ENCODE measurements at regions not wholly inside any gene's neighbourhood (a gene's known extent, or its start where the extent isn't known, plus 50 kb on each side); places are given as distances from the start of the nearest gene placed in this dataset.

- ATAC-seq, result no peak
Measured at GRCh38 chr11:23202611-23203010, 342.3 kb upstream of the CCDC179 start.

DNA sequence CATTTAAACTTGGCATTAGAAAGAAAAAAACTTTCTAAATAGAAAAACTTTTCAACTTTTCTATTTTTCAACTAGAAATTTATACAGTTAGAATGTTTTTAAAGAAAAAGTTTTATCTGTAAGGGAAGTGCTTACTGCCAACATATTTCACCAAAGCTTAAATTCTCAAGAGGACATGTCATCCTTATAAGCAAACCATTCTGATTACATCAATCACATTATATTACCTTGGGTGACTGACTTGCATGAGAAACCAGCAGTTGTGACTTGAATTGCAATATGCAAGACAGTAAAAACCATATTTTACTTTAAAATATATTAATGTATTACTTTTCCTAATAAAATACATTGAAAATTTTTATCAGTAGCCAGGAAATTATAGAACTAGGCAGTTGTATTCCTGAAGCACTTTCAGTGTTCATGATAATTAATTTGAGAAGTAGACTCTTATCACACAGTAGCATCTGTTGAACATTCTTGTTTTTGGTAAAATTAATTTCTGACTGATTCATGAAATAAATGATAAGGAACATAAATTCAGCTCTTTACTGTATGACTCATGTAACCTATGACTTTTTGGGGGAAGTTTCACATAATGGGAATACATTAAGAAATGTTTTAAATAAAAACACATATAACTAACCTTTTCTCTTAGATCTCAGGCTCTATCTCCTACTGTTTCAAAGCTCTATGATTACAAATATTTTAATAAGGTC is 345.0 kb upstream of the CCDC179 start:
- TF ChIP-seq PPARA (CRISPR knock-in tag; IDR thresholded peaks at IDR 0.05; ENCODE audit: borderline replicate concordance) (no peak), ZNF8 (CRISPR knock-in tag; IDR thresholded peaks at IDR 0.05) (no peak; the same call in 1 of the 2 replicates), ZC3H10 (CRISPR knock-in tag; IDR thresholded peaks at IDR 0.05) (no peak), ZNF565 (CRISPR knock-in tag; conservative IDR thresholded peaks at IDR 0.05; ENCODE audit: low read depth) (no peak), OSR1 (CRISPR knock-in tag; IDR thresholded peaks at IDR 0.05) (no peak), ZFP3 (CRISPR knock-in tag; IDR thresholded peaks at IDR 0.05) (no peak), CREB5 (CRISPR knock-in tag; IDR thresholded peaks at IDR 0.05; ENCODE audit: low read depth) (peak; percentile 17; the same call in 1 of the 2 replicates), ISL1 (CRISPR knock-in tag; IDR thresholded peaks at IDR 0.05) (peak; percentile 91), CSRNP3 (CRISPR knock-in tag; IDR thresholded peaks at IDR 0.05) (no peak), ESRRG (CRISPR knock-in tag; IDR thresholded peaks at IDR 0.05) (no peak), ARNTL (CRISPR knock-in tag; IDR thresholded peaks at IDR 0.05; ENCODE audit: borderline replicate concordance, low read depth) (no peak), TCF4 (CRISPR knock-in tag; IDR thresholded peaks at IDR 0.05; ENCODE audit: borderline replicate concordance) (no peak), TOX (CRISPR knock-in tag; IDR thresholded peaks at IDR 0.05; ENCODE audit: borderline replicate concordance) (peak; percentile 47; the same call in 1 of the 2 replicates), SNAI2 (CRISPR knock-in tag; IDR thresholded peaks at IDR 0.05) (no peak)
- TF ChIP-seq, protein P1, sequence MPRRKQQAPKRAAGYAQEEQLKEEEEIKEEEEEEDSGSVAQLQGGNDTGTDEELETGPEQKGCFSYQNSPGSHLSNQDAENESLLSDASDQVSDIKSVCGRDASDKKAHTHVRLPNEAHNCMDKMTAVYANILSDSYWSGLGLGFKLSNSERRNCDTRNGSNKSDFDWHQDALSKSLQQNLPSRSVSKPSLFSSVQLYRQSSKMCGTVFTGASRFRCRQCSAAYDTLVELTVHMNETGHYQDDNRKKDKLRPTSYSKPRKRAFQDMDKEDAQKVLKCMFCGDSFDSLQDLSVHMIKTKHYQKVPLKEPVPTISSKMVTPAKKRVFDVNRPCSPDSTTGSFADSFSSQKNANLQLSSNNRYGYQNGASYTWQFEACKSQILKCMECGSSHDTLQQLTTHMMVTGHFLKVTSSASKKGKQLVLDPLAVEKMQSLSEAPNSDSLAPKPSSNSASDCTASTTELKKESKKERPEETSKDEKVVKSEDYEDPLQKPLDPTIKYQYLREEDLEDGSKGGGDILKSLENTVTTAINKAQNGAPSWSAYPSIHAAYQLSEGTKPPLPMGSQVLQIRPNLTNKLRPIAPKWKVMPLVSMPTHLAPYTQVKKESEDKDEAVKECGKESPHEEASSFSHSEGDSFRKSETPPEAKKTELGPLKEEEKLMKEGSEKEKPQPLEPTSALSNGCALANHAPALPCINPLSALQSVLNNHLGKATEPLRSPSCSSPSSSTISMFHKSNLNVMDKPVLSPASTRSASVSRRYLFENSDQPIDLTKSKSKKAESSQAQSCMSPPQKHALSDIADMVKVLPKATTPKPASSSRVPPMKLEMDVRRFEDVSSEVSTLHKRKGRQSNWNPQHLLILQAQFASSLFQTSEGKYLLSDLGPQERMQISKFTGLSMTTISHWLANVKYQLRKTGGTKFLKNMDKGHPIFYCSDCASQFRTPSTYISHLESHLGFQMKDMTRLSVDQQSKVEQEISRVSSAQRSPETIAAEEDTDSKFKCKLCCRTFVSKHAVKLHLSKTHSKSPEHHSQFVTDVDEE (CRISPR knock-in tag; IDR thresholded peaks at IDR 0.05), result no peak
- TF ChIP-seq, protein P2, sequence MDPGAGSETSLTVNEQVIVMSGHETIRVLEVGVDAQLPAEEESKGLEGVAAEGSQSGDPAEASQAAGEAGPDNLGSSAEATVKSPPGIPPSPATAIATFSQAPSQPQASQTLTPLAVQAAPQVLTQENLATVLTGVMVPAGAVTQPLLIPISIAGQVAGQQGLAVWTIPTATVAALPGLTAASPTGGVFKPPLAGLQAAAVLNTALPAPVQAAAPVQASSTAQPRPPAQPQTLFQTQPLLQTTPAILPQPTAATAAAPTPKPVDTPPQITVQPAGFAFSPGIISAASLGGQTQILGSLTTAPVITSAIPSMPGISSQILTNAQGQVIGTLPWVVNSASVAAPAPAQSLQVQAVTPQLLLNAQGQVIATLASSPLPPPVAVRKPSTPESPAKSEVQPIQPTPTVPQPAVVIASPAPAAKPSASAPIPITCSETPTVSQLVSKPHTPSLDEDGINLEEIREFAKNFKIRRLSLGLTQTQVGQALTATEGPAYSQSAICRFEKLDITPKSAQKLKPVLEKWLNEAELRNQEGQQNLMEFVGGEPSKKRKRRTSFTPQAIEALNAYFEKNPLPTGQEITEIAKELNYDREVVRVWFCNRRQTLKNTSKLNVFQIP (CRISPR knock-in tag; IDR thresholded peaks at IDR 0.05; ENCODE audit: borderline replicate concordance, low read depth), result no peak
- ATAC-seq, result no peak

More at GRCh38 chr11:23202611-23203010, 342.3 kb upstream of the CCDC179 start:
- no peak for TF ChIP-seq ZFP30 (CRISPR knock-in tag; IDR thresholded peaks at IDR 0.05)
- no peak for TF ChIP-seq ZFP3 (CRISPR knock-in tag; IDR thresholded peaks at IDR 0.05)
- TF ChIP-seq PPARA (CRISPR knock-in tag; IDR thresholded peaks at IDR 0.05; ENCODE audit: borderline replicate concordance), result no peak
- no peak for TF ChIP-seq CREB5 (CRISPR knock-in tag; IDR thresholded peaks at IDR 0.05; ENCODE audit: low read depth)
- TF ChIP-seq TOX (CRISPR knock-in tag; IDR thresholded peaks at IDR 0.05; ENCODE audit: borderline replicate concordance), result no peak
- TF ChIP-seq ZNF70 (CRISPR knock-in tag; IDR thresholded peaks at IDR 0.05), result no peak
- no peak for TF ChIP-seq ARNTL (CRISPR knock-in tag; IDR thresholded peaks at IDR 0.05; ENCODE audit: borderline replicate concordance, low read depth)
- no peak for TF ChIP-seq RARB (CRISPR knock-in tag; IDR thresholded peaks at IDR 0.05)
- no peak for TF ChIP-seq CSDC2 (CRISPR knock-in tag; IDR thresholded peaks at IDR 0.05)
- TF ChIP-seq, protein P2 (CRISPR knock-in tag; IDR thresholded peaks at IDR 0.05; ENCODE audit: borderline replicate concordance, low read depth), result no peak
- TF ChIP-seq GLIS3 (CRISPR knock-in tag; IDR thresholded peaks at IDR 0.05), result no peak
- no peak for TF ChIP-seq ESRRG (CRISPR knock-in tag; IDR thresholded peaks at IDR 0.05)
